CMK (cell line): ENCODE measurements at regions not wholly inside any gene's neighbourhood (a gene's known extent, or its start where the extent isn't known, plus 50 kb on each side); places are given as distances from the start of the nearest gene placed in this dataset.
"Not testable (repeated sequence)": the region's sequence is repeated elsewhere in the genome, so short reads cannot be mapped to it uniquely, and the experiment has no call there.

ENCODE experiments used
- DNase-seq: peaks from one replicate; pipeline ENCODE4 v3.0.0-alpha.2; 2010; ENCODE audit warnings: low read depth

DNA sequence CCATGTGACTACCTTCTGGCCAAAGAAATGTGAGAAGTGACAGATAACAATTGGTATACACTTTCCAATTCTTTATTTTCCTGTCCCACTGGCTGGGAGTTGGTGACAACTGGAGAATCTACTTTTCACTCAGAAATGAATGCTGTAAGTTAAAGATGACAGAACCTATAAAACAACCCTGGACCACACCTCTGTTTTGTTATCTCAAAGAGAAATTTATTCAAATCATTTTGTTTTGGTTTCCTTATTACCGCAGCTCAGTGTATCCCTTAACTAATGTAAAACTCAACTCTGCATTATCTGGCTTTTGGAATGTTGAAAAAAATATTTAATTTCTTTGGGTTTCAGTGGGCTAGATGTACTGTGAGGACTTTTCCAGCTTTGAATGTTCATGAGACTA is 469.8 kb downstream of the PCDH7 start:
- no peak for DNase-seq

DNA sequence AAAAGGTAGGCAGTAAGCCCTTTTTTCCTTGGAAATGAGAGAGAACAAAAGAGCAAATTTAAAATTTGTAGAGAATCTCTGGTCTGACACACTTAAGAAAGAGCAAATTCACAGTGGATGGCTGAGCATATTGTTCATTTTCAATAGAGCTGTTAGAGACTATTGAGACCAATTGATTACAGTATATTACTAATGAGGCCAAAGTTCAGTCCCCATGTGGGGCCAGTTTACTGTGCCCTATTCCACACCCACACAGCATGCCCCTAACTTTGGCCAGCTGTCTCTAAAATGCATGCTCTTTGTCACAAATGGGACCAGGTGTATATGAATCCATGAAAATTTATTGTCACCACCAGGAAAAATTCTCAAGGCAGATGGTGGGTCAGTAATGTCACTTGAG is 470.5 kb downstream of the PCDH7 start:
- no peak for DNase-seq

DNA sequence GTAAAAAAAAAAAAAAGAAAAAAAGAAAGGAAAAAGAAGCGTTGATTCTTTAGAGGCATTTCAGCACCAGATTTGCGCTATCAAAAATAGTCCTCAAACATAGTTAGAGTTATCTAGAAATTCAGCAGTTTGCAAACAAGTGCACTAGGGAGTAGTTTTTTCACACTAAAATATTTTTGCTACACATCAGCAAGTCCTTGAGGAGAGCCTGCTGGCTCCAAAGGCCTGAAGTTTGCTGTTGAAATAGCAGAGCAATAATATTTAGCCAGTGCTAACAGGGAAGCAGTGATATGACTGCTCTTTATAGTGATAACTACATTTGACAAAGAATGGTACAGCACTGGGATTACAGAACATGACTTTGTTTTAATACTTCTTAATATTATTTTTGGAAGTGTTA is 472.2 kb downstream of the PCDH7 start:
- DNase-seq = no peak

DNA sequence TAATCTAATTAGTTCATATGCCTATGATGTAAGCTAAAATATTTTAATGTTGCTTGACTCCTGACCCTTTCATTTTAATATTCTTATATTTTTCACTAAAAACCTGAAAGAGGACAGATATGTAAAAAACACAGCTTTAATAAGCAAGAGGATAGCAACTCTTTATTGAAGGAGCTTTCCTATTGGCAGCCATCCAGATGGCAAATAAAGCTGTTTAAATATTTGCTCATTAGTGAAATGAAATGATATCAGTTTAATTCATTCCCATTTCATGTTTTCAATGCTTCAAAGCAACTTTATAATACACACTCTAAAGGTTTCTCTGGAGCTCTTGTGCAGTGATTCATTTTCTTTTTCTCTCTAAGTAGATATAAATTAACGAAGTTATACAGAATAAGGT is 473.4 kb downstream of the PCDH7 start:
- DNase-seq = no peak

DNA sequence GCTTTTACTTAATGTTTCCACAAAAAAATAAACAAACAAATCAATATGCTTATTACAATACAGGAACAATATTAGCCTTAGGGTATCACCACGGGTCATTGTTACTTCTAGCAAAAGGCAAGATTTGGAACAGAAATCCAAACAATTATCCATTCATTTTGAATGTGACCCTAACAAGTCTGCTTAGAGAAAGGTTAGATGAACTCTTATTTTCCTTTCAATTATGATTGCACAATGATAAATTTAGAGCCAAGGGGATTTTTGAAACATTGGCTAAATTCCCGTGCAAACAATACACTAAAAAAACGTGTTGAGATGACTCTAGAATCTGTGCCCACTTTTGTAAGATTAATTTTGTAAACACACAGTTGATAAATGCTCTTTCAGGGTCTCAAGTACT is 474.7 kb downstream of the PCDH7 start:
- no peak for DNase-seq

DNA sequence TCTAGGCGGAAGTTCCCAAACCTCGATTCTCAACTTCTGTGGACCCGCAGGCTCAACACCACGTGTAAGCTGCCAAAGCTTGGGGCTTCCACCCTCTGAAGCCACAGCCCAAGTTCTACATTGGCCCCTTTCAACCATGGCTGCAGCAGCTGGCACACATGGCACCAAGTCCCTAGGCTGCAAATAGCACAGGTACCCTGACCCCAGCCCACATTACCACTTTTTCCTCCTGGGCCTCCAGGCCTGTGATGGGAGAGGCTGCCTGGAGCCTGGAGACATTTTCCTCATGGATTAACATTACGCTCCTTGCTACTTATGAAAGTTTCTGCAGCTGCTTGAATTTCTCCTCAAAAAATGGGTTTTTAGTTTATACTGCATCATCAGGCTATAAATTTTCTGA is 479.5 kb downstream of the PCDH7 start:
- no peak for DNase-seq

DNA sequence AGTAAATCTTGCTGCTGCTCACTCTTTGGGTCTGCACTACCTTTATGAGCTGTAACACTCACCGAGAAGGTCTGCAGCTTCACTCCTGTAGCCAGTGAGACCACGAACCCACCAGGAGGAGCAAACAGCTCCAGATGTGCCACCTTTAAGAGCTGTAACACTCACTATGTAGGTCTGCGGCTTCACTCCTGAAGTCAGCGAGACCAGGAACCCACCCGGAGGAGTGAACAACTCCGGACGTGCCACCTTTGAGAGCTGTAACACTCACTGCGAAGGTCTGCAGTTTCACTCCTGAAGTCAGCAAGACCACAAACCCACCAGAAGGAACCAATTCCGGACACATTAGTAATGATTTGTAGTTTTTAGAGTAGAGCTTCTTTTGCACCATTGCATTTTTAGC is 481.9 kb downstream of the PCDH7 start:
- not testable (repeated sequence) for DNase-seq

DNA sequence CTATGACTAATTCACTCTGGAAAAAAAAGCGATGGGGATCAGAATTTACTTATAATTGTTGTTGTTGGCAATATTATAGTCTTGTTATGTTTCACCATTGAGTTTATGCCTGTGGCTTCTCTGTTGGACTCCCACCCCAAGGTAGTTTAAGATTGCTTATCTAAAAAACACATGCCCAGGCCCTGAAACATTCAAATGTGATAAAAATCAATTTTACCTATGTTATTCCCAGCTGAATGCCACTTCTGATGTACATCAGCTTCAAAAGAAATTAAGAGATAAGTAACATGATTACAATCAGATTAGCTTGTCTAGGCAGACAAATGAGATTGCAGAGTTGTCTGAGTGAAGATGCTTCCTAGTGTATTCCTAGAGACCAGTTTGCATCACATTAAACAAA is 484.7 kb downstream of the PCDH7 start:
- DNase-seq = no peak

DNA sequence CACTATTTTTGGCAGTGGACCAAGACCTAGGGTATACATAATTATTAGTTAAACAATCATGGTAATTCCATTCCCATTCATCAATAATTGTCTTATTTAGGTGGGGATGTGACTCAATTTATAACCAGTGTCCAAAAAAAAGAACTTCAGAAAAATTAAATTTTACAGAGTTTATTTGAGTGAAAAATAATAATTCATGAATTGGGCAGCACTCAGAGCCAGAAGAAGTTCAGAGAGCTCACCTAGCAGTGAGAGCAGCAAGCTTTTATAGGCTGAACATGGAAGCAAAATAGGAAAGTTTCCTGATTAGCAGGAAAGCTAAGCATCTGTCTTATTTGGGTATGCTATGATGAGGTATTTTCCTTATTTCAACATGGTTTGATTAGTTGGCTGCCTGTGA is 500.8 kb downstream of the PCDH7 start:
- DNase-seq = no peak

DNA sequence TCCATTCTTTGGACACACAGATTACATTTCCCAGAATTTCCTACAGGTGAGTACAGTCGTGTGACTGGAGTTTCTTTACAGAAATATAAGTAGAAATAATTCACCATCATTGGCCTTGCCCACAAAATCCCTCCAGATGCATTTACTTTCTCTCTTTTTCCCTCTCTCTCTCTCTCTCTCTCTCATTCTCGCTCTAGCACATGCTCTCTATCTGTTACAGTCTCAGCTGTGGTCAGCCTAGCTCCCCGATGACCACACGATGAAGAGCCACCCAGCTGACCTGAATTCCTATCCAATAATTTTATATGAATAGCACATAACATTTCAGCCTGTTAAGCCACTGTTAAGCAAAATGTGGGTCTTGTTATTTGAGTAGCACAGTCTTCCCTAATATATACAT is 507.9 kb downstream of the PCDH7 start:
- no peak for DNase-seq

DNA sequence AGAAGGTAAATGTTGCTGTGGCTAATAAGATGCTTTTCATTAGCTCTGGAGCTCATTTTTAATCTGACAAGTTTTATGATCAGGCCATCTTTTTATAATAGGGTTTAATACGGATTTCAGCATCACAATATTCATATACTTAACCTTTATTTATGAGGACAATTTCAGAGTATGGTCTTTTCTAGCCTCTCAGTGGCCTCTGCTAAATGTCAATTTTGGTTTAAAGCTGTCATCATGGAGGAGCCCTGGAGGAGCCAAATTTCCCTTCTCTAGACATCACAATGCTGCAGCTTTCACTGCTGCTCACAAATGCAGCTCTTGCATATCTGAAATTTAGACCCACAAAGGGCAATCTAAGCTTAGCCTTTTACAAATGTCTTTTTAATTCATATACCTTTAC is 510.4 kb downstream of the PCDH7 start:
- no peak for DNase-seq

DNA sequence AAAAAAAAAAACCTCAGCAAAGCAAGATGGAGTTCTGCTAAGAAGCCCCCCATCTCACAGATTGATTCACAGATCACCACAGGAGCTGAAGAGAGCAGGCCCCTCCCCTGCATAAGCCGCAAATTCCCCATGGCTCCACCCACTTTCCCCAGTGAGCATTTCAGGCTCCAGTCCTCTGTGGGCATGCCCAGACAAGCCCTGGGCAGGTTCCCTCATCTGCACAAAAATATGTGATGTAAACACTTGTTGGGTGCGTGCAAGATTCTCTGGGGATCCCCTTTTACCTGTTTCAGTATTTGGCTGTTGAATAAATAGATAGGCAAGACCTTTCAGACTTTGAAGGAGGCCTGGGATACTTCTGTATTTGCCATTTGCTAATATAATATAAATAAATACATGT is 514.3 kb downstream of the PCDH7 start:
- no peak for DNase-seq

DNA sequence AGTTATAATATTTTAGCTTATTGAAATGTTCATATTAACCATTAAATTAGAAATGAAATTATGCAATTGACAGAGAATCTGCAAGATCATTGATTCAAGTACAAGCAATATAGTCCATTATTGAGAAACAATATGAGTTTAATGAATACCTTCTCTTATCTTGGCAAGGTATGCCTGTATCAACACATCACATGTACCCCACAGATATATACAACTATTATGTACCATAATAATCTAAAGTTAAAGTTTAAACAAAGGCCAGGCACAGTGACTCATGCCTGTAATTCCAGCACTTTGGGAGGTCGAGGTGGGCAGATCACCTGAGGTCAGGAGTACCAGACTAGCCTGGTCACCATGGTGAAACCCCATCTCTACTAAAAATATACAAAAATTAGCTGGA is 514.7 kb downstream of the PCDH7 start:
- DNase-seq = no peak

DNA sequence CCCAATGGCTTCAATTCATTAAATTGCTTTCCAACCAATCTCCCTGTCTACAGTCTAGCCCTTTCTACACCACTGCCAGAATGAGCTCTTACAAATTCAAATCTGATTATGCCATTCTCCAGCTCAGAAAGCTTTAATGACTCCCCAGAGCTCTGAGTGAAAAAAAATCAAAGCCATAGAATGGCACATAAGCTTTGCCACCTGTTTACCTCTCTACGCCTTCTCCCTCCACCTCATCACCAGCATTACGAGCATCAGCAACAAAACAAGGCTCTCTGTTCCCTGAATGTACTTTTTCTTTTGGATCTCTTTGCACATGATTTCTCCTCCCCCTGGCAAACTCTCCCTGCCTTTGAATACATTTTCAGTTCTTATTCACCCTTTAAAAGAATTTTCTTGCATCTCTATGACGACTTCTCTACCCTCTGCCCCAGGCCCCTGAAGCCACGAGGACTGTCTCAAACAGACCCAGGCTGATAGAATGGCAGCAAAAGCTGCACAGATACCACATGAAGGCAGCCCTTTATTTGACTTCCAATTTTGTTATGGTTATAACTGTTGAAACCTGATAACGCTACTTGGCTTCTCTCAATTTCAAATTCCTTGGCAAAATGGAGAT is 516.0 kb downstream of the PCDH7 start:
- no peak for DNase-seq

DNA sequence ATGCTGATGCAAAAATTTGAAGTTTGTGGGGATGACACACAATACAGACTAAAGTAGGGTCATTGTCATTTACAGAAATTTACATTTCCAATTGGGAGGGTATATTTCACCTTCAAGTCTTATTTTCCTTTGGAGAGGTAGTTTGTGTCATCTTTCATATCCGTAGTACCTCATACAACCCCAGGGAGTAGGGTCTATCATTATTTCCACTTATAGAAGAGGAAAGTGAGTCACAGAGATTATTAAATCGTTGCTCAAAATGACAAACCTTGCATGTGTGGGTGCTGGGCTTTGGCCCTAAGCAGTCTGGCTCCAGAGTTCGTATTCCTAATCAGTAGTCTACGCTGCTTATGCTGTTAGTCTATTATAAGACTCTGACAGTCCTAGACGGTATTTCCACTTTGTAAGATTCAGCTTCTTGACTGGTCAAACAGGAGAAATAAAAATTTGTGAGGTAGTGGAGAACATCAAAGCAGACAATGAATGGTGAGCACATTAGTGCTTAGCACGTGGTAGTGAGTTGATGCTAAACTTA is 516.5 kb downstream of the PCDH7 start:
- no peak for DNase-seq

DNA sequence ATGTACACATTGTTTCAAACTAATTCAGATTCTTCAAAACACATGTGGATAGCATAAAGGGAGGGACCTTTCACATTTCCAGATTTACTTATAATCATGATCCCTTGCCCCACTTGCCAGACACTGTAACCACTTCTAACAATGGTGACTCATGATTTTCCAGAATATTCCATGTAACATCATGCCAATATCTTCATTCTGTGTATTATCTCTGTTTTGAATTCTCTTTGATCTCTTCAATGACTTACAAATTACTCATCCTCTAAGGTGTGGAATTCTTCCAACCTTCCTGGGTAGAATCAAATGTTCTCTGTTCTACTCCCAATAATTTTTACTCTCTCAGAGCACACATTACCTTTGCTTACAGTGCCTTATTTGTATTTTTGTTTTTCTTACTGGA is 517.1 kb downstream of the PCDH7 start:
- DNase-seq = no peak

DNA sequence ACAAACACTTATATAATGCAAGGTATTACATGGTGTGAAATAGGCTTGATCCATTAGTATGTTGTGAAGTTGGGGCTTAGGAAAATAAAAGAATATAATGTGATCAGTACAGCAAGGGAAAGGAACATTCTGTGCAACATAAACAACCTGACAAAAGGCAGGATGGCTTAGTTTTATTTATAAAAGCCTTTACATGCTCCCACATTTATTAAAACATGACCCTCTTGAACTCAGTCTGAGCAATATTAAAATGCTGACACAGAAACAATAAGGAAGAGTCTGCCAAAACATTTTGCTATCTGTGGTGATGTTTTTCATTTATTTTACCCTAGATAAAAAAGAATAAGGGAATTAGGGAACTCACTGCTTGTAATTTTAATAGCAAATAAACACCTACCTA is 519.7 kb downstream of the PCDH7 start:
- no peak for DNase-seq

DNA sequence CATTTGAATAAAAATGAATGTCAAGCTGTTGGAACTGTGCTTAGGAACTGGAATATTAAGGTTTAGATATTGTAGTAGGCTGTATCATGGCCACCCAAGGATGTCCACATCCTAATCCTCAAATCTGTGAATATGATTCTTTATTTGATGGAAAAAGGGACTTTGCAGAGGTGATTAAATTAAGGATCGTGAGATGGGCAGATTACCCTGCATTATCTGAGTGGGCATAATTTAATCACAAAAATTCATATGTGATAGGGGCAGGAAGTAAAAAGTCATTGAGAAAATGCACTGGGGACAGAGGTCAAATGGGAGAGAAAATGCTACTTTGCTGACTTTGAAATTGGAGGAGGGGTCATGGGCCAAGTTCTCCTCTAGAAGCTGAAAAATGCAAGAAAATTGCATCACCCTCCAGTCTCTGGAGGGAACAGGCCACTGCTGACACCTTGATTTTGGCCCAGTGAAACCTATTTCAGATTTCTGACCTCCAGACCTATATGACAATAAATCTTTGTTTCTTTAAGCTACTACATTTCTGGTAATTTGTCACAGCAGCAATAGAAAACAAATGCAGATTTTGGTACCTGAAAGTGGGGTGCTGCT is 521.4 kb downstream of the PCDH7 start:
- no peak for DNase-seq

DNA sequence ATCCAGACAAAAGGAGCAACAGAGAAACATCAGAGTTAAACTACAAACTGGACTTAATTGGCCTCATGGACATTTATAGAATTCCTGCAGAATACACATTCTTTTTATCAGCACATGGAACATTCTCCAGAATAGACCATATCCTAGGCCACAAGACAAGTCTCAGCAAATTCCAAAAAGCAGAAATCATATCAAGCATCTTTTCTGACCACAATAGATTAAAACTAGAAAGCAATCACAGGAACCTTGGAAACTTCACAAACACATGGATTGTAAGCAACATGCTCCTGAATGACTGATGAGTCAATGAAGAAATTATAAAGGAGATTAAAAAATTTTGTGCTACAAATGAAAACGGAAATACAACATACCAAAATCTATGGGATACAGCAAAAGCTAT is 526.7 kb downstream of the PCDH7 start:
- no peak for DNase-seq

DNA sequence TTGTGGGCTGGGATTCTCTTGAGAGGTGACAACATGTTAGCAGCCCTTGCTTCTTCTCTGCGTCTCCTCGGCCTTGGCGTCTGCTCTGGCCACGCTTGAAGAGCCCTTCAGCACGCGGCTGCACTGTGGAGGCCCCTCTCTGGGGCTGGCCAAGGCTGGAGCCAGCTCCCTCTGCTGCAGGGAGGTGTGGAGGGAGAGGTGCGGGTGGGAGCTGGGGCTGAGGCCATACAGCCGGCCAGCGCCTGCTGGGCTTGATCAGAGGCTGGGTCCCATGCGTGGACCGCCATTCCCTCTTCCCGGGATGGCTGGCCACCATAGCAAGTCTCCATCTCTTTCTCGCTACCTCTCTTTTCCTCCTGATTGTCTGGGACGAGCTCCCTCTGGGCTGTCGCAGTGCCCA is 539.0 kb downstream of the PCDH7 start:
- DNase-seq = no peak

DNA sequence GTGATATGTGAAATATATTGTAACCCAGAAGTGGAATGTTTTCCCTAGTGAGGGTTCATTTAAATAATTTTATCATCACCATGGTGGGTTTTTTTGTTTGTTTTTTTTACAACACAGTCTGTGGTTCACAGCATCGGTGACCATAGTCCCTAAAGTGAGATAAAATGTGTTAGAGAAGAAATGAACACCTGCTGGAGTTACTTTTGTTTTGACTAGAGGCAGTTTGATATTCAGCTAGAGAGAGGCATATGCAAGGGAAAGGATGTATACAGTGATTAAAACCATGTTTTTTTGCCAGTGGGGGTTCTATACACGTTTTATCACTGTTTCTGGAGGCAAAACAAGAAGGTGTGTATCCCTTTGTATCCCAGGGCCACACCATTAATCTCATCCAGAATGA is 541.5 kb downstream of the PCDH7 start:
- DNase-seq = no peak

DNA sequence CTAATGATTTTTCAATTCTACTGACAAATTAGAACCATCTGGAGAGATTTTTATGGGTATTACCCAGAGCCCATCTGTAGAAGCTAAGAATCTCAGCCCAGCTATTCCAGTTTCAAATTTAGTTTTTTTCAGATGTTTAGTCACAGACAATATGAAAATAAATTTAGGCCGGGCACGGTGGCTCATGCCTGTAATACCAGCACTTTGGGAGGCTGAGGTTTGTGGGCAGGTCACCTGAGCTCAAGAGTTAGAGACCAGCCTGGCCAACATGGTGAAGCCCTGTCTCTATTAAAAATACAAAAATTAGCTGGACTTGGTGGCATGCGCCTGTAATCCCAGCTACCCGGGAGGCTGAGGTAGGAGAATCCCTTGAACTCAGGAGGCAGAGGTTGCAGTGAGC is 545.9 kb downstream of the PCDH7 start:
- not testable (repeated sequence) for DNase-seq

DNA sequence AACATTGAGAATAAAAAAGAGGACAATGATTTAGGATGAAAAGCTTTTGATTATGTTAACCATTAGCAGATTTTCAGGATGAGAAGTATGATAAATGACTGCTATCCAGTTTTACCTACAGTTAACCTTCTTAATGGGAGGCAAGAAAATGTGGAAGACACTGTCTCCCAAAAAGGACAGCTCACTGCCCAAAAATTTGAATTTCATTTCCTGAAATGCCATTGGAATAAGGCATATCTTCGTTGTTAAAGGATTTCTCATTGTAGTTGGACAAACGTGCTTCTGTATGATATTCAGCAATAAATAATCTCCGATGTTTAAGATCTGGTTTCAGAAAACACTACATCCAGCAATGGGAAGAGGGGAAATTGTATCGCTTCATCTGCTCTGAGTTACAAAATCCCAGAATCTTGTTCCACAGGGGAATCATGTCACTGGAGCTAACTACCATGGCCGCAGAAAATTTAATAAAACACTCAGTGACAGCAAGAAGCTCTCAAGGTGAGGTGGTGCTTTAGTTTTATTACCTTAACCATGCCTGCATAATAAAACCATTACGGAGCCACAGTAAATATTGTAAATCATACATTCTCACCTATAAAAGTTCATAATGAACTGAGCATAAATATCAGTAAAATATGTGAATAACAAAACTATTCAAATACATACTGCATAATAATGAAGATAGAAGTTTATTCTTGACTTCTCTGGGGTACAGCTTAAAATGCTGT is 552.3 kb downstream of the PCDH7 start:
- DNase-seq = no peak

DNA sequence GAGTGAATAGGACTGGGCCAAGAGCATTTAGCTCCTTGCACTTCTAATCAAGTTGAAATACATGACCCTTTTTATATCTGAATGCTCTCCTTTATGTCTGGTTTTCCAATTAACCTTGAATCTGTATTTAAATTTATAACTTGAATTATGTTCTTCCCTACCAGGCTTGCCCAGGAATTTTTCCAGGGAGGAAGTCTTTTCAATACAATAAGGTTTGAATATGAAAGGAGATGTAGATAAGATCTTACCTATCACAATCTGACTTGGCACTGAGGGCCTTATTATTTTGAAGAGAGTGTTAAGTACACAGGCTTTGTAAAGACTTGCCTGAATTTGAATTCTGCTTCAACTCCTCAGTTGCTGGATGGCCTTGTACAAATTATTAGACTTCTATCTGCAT is 555.7 kb downstream of the PCDH7 start:
- no peak for DNase-seq
